Left renal cortex interstitium (tissue), 4 donors: ENCODE measurements at regions not wholly inside any gene's neighbourhood (a gene's known extent, or its start where the extent isn't known, plus 50 kb on each side); places are given as distances from the start of the nearest gene placed in this dataset.

Experiments
- DNase-seq, 4 donors: peaks; one replicate each; pipeline ENCODE4 v3.0.0-alpha.2; 2013; ENCODE audit warnings: low read depth in 4 of 4, low spot score in 2 of 4, missing footprints in 1 of 4

DNA sequence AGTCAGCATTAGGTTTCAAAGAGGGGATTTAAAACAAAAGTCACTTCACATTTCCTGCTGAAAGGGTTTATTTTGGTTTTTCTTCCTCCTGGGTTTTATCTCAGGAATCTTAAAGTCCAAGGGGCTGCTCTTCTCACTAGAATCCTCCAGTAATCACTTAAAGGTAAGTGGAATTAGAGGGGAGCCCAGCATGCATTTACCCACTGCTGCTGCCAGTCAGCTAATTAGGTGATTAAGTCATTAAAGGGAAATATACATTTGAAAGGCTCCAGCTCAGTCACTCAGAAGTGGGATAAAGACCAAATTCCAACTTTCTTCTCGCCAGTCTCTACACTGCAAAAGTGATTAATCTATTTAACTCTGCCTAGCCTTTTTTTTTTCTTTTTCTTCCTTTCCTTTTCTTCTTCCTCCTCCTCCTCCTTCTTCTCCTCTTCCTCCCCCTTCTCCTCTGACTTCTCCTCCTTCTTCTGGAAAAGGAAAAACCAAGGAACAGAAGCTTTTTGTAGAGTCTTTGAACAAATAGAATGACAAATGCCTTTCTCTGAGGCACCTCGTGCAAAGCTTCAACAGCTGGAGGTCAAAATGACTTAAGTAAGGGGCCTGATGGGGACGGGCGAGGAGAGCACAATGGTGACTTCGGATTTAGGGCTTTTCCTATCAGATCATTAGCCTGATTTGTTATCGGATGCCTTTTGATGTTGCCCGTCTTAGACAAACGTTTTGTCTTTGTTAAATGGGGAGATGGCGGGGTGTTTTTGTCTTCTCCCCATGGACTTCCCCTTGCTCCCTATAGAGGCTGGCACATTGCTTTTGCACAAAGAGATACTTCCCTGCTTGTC, 617.6 kb downstream of the IRX1 start:
- no peak for DNase-seq

GRCh38 chr5:4215143-4215542, 619.5 kb downstream of the IRX1 start:
- no peak for DNase-seq

DNA sequence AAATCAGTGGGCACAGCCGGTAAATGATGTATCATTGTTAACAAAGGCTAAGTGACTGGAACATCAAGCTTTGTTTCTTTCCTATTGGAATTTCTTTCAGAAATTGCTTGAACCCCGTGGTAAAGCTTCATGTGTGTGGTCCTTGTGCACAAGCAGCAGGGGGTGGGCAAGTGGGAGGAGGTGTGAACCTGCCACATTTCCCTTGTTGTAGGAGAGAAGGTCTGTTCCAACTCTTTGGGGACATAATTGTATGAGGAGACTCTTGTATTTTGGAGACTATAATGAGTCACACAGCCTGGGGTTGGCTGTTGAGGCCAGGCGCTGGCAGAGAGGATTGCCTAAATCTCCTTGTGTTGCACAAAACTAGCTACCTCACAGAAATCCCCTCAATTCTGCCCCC, 620.5 kb downstream of the IRX1 start:
- no peak for DNase-seq

- DNase-seq = no peak
Measured at GRCh38 chr5:4220016-4220415, 624.4 kb downstream of the IRX1 start.

- DNase-seq = no peak
Measured at GRCh38 chr5:4221048-4221447, 625.4 kb downstream of the IRX1 start.

DNA sequence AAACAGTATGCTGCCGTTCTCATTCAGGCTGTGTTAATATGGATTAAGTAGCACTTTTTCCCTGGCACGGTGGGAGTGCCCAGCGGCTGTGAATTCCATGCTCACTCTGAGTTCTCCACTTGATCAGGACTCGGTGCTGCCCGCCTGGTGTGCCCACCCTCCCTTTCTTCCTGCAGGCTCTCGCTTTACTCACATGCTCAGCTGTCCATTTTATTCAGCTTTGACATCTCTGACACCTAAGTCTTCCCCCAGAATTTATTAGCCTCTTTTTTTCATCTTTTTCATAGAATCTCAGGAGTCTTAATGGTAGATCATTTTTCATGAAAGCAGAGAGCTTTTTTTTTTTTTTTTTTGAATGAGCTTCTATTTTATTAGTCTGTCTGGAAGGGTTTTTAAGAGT, 626.5 kb downstream of the IRX1 start:
- no peak for DNase-seq

DNA sequence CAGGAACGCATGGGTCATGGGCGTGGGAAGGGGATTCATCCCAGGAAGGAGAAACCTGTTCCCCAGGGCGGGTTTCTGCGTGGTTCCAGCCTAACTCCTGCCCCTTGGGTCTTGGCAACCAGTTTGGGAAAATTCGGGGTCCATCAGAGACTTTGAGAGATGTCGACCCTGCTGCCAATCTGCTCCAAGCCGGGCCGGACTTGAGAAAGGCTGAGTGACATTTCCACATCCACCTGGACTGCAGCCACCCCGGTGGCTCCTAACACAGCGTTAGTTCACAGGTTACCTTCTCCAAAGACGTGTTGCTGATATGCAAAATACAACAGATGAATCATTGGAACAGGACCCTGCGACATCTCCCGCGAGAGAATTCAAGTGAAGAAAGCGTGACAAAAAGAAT, 627.2 kb downstream of the IRX1 start:
- no peak for DNase-seq

GRCh38 chr5:4225741-4226140, 630.1 kb downstream of the IRX1 start:
- DNase-seq = no peak

DNA sequence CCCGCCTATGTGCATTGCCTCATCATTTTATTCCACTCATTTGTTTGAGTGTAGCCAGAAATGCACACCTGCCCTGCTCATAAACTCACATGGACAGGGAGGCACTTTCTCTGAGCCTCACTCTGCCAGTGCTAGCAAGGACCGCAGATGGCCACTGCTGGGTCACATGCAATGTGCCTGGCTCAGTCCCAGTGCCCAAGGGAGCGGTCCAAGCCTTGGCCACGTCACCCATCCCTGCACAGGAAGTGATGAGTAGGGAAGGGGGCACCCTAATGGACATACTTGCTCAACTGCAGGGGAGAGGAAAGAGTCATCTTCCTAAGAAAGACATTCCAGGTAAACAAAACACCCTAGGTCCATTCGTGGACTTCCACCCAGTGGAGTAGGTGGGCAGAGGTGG, 630.9 kb downstream of the IRX1 start:
- no peak for DNase-seq

- no peak for DNase-seq
Measured at GRCh38 chr5:4228708-4229107, 633.1 kb downstream of the IRX1 start.

GRCh38 chr5:4229414-4230292, 634.0 kb downstream of the IRX1 start:
- DNase-seq = no peak

DNA sequence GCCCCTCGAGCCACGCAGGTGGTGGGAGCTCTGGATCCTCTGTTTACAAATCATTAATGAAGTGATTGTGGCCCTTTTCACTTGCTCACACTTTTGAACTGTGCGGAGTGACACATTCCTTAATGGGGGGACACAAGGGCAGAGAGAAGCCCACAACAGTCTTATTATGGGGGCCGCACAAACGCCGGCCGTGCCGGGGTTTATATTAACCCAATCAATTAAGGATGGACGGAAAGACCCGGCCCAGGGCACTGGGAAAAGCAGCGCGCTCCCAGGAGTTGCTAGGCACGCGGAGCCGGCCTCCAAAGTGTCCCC, 634.8 kb downstream of the IRX1 start:
- DNase-seq = no peak

DNA sequence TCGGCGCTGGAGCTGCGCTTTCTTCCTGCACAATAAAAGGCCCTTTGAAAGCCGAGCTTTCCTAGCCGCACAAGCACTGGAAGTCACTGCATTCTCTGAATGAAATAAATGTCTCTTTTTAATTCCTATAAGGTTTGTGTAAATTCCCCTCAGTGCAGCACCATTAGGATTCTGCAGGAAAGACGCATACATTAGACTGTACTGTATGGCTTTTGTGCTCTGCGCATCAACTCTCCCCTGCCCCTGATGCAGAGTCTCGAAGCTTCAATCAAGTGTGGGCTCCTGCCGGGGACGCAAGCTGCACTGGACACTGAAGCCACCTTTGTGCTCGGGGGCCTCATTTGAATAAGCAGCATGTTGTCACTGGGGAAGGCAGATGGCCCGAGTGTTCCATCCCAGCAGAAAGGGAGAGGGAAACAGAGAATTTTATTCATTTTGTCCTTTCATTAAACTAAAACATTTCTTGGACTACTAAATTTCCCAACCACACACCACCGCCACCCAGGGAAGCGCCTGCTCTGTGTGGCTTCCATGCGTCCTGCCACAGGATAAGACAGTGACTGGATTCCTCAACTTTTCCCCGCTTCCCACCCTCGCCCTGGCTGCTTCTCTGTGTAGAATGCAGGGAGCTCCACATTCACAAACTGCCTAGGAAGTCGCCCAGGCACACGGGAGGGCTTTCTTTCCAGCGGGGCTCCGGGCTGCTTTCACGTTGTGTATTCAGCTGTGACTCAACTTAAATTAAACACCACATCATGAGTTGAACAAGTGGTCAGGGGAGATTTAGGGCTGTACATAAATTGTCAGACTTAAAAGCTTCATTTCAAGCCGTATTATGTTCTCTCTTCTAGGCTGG, 635.4 kb downstream of the IRX1 start:
- DNase-seq = peak; percentile 48 to 73 (median 66)

- DNase-seq = no peak
Measured at GRCh38 chr5:4232084-4232483, 636.5 kb downstream of the IRX1 start.

DNA sequence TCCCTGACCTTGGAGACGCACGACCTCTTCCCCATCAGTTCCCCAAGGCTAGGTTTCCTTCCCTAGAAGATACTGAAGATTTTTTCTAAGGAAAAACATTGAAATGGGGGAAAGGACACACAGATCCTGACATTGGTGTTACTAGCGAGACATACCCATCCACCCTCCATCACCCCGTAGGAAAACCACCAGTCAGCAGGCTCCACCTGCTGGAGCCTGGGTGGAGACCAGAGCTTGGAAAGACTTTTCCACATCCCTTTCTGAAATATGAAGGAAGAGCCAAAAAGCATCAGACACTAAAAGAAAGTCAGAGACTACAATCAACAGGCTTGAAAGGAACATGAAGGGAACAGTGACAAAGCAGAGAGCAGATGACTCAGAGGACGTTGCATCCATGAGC, 638.0 kb downstream of the IRX1 start:
- DNase-seq = no peak

GRCh38 chr5:4243479-4244264, 648.0 kb downstream of the IRX1 start:
- no peak for DNase-seq

DNA sequence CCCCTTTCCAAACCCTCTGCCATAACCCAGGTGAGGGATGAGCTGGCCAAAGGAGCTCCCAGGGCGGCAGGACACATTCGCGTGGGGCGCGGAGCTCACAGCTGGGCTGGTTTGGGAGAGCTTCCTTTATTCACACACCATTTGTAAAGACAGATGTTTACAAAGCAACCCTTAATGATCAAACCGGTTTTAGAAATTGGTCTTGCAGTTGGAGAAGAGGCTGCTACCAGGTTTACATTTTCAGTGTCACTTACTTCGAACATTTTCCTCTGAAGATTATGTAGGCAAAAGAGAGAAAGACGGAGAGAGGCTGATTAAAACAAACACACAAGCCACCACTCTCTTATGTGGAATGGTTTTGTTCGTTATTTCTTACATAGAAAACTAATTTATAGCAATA, 648.7 kb downstream of the IRX1 start:
- no peak for DNase-seq

- DNase-seq = no peak
Measured at GRCh38 chr5:4245076-4245475, 649.4 kb downstream of the IRX1 start.

GRCh38 chr5:4245511-4245910, 649.9 kb downstream of the IRX1 start:
- DNase-seq = no peak

DNA sequence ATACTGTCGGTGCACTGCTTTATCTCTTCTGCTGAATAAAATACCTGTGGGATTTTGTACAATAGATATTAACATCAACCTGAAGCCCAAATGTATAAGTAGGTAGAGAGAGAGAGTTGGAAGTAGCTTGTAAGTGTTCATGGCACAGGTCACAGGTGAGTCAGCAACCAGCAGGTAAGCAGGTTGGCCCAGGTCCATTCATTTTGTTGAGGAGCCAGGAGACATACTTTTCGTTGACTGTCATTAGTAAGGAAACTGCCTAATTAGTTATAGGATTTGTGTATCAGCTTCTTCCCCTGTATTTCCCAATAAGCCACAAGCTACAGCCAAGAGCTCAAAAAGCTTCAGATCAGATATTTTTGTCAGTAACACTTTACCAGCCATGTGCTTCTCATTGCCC, 650.8 kb downstream of the IRX1 start:
- no peak for DNase-seq
